SK-N-SH (cell line): ENCODE measurements at regions not wholly inside any gene's neighbourhood (a gene's known extent, or its start where the extent isn't known, plus 50 kb on each side); places are given as distances from the start of the nearest gene placed in this dataset.

Experiments
- CTCF ChIA-PET: fragments of 300-600, 350-600 bp; formaldehyde crosslinking; extraction: SDS; loops from one replicate; lab custom pipeline; 2021; lab: Yijun Ruan, JAX
- POLR2A ChIA-PET: fragments of 350-600 bp; sonication (Branson Sonifier 250); formaldehyde crosslinking; extraction: SDS; loops from one replicate; lab custom pipeline; 2020; ENCODE audit warnings: antibody characterized with exemption, inconsistent platforms; lab: Yijun Ruan, JAX
- DNase-seq: peaks from one replicate; pipeline ENCODE4 v3.0.0; 2012
- H2AFZ ChIP-seq: fragments of 200-600 bp; sonication (generic); 2 replicates; pipeline ENCODE4 v1.8.1; 2016; ENCODE audit warnings: antibody characterized with exemption, mild to moderate bottlenecking, low read depth
- H3F3A ChIP-seq: fragments of 200-600 bp; sonication (generic); replicated peaks from 2 replicates; pipeline ENCODE3; 2016; ENCODE audit warnings: antibody characterized with exemption, mild to moderate bottlenecking; ENCODE audit not compliant: insufficient read depth
- H3K27ac ChIP-seq, 2 experiments: fragments of 200-500 bp in 1 of 2; fragments of 200-600 bp in 1 of 2; sonication (Bioruptor generic) in 1 of 2; sonication (generic), shearing (Covaris generic) in 1 of 2; 2 replicates each; pipeline versions ENCODE4 v1.5.1 to v1.6.1; 2014 to 2016; ENCODE audit warnings: low read depth in 2 of 2, inconsistent platforms in 1 of 2, low read length in 1 of 2, mild to moderate bottlenecking in 1 of 2, mixed read lengths in 1 of 2
- H3K27me3 ChIP-seq: fragments of 200-600 bp; sonication (generic), shearing (Covaris generic); 2 replicates; pipeline ENCODE4 v1.6.1; 2016; ENCODE audit warnings: mixed run types; ENCODE audit not compliant: insufficient read depth
- H3K36me3 ChIP-seq, 2 experiments: fragments of 200-500 bp in 1 of 2; fragments of 200-600 bp in 1 of 2; sonication (Bioruptor generic) in 1 of 2; sonication (generic) in 1 of 2; replicated peaks in 1 of 2; 2 replicates each; pipeline versions ENCODE3 to v1.5.1; 2014 to 2016; ENCODE audit warnings: low read length in 1 of 2, mild to moderate bottlenecking in 1 of 2; ENCODE audit not compliant: insufficient read depth in 2 of 2, control insufficient read depth in 1 of 2
- H3K4me1 ChIP-seq, 2 experiments: fragments of 200-500 bp in 1 of 2; fragments of 200-600 bp in 1 of 2; sonication (Bioruptor generic) in 1 of 2; sonication (generic), shearing (Covaris generic) in 1 of 2; 2 replicates each; pipeline versions ENCODE4 v1.5.1 to v1.6.1; 2014 to 2016; ENCODE audit warnings: low read depth in 1 of 2, low read length in 1 of 2, mixed run types in 1 of 2; ENCODE audit not compliant: insufficient read depth in 2 of 2, control insufficient read depth in 1 of 2
- H3K4me2 ChIP-seq: fragments of 200-600 bp; sonication (generic), shearing (Covaris generic); 2 replicates; pipeline ENCODE4 v1.6.1; 2017; ENCODE audit warnings: mixed run types
- H3K4me3 ChIP-seq, 2 experiments: fragments of 200-500 bp in 1 of 2; fragments of 200-600 bp in 1 of 2; sonication (Bioruptor generic) in 1 of 2; sonication (generic), shearing (Covaris generic) in 1 of 2; 2 replicates each; pipeline versions ENCODE4 v1.5.1 to v1.8.1; 2014 to 2016; ENCODE audit warnings: low read depth in 2 of 2, inconsistent platforms in 1 of 2, low read length in 1 of 2, mild to moderate bottlenecking in 1 of 2, mixed read lengths in 1 of 2, moderate library complexity in 1 of 2
- H3K79me2 ChIP-seq: fragments of 200-600 bp; sonication (generic); 2 replicates; pipeline ENCODE4 v1.8.1; 2017; ENCODE audit warnings: mild to moderate bottlenecking; ENCODE audit not compliant: insufficient read depth
- H3K9ac ChIP-seq: fragments of 200-600 bp; sonication (generic); 2 replicates; pipeline ENCODE4 v1.6.1; 2017; ENCODE audit warnings: mixed run types
- H3K9me2 ChIP-seq: fragments of 200-600 bp; sonication (generic); 2 replicates; pipeline ENCODE4 v1.6.1; 2017; ENCODE audit warnings: mixed run types
- H3K9me3 ChIP-seq: fragments of 200-600 bp; sonication (generic); 2 replicates; pipeline ENCODE4 v1.6.1; 2017; ENCODE audit warnings: mixed run types, mild to moderate bottlenecking, moderate library complexity
- H4K20me1 ChIP-seq: fragments of 200-600 bp; sonication (generic); 2 replicates; pipeline ENCODE4 v1.6.1; 2017; ENCODE audit warnings: mild to moderate bottlenecking, mixed run types; ENCODE audit not compliant: insufficient read depth
- CHD2 ChIP-seq: fragments of 150-350 bp; IDR thresholded peaks from 2 replicates; pipeline ENCODE4 v1.6.1; 2018; ENCODE audit warnings: low read length; ENCODE audit not compliant: partially characterized antibody
- CTCF ChIP-seq: fragments of 200-600 bp; sonication (generic); IDR thresholded peaks from 2 replicates; pipeline ENCODE4 v1.6.1; 2017; ENCODE audit warnings: antibody characterized with exemption, mild to moderate bottlenecking, moderate library complexity
- EZH2phosphoT487 ChIP-seq: fragments of 200-600 bp; sonication (generic); IDR thresholded peaks from 2 replicates; pipeline ENCODE4 v1.6.1; 2017; ENCODE audit warnings: low read depth, mixed run types, mild to moderate bottlenecking, antibody characterized with exemption, moderate library complexity, borderline replicate concordance
- FOXM1 ChIP-seq: IDR thresholded peaks from 2 replicates; pipeline ENCODE4 v1.4.0; 2012; ENCODE audit warnings: low read depth, mild to moderate bottlenecking
- GABPA ChIP-seq: IDR thresholded peaks from 2 replicates; pipeline ENCODE4 v1.4.0; 2012; ENCODE audit warnings: low read depth, mild to moderate bottlenecking
- GATA2 ChIP-seq: sonication (generic); formaldehyde crosslinking; IDR thresholded peaks from 2 replicates; pipeline ENCODE4 v1.5.0; 2020; ENCODE audit warnings: mild to moderate bottlenecking, missing genetic modification reagents
- JUND ChIP-seq: IDR thresholded peaks from 2 replicates; pipeline ENCODE4 v1.4.0; 2012
- NRF1 ChIP-seq: IDR thresholded peaks from 2 replicates; pipeline ENCODE4 v1.6.1; 2012; ENCODE audit warnings: low read depth, mild to moderate bottlenecking, low read length
- RAD21 ChIP-seq: IDR thresholded peaks from 2 replicates; pipeline ENCODE4 v1.6.1; 2012; ENCODE audit warnings: mild to moderate bottlenecking, low read length
- RCOR1 ChIP-seq: fragments of 150-350 bp; IDR thresholded peaks from 2 replicates; pipeline ENCODE4 v1.6.1; 2017; ENCODE audit warnings: antibody characterized with exemption, low read length
- RFX5 ChIP-seq: IDR thresholded peaks from 2 replicates; pipeline ENCODE4 v1.6.1; 2012; ENCODE audit warnings: mild to moderate bottlenecking, improper control_type of control experiment, low read length
- TCF12 ChIP-seq: IDR thresholded peaks from 2 replicates; pipeline ENCODE4 v1.4.0; 2012
- TEAD4 ChIP-seq: IDR thresholded peaks from 2 replicates; pipeline ENCODE4 v1.4.0; 2012; ENCODE audit warnings: mild to moderate bottlenecking, borderline replicate concordance; ENCODE audit not compliant: insufficient read depth
- USF1 ChIP-seq: IDR thresholded peaks from 2 replicates; pipeline ENCODE4 v1.4.0; 2012; ENCODE audit warnings: low read depth, borderline replicate concordance
- YY1 ChIP-seq: IDR thresholded peaks from 2 replicates; pipeline ENCODE4 v1.4.0; 2012; ENCODE audit warnings: low read depth, mild to moderate bottlenecking
- WGBS: methylation state at CpG from one replicate; pipeline ENCODE4 v1.1.6; 2017; ENCODE audit warnings: low lambda C conversion rate; 5-methylcytosine and 5-hydroxymethylcytosine counted together

DNA sequence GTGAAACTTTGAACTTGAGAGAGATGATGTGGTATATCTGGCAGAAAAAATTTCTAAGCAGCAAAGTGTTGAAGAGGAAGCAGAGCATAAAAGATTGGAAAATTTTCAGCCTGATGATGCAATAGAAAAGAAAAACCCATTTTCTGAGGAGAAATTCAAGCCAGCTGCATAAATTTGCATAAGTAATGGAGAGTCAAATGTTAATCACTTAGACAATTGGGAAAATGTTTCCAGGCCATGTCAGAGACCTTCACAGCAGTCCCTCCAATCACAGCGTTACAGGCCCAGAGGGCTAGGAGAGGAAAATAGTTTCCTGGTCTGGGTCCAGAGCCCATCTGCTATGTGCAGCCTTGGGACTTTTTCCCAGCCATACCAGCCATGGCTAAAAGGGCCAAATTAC is 469.0 kb upstream of the FOXG1 start:
- no peak overlapping the region for H3K4me3 ChIP-seq
- ChIA-PET POLR2A (no interaction called here), CTCF (interaction anchor here (1.2 to 2.5 kb wide), 2 partner anchors 11 to 312 kb away, joined by 3 to 6 read pairs; no protein-coding TSS in a partner anchor)
- H3F3A ChIP-seq: no peaks in the 10 kb centered on the region
- no peak for DNase-seq
- H3K9ac ChIP-seq: no peak overlapping the region
- no peaks in the 10 kb centered on the region for H3K4me1 ChIP-seq
- 0% methylated on average over 1 of the region's 1 CpG for WGBS
- no peak overlapping the region for H2AFZ ChIP-seq
- H3K27ac ChIP-seq: no peak overlapping the region
- peaks cover 11% of the 10 kb centered on the region; the same call in 1 of the 2 replicates for H3K27me3 ChIP-seq
- H3K36me3 ChIP-seq: no peaks in the 10 kb centered on the region
- H4K20me1 ChIP-seq: no peaks in the 10 kb centered on the region
- no peaks in the 10 kb centered on the region for H3K9me2 ChIP-seq
- H3K9me3 ChIP-seq: no peaks in the 10 kb centered on the region
- no peak overlapping the region for H3K4me2 ChIP-seq
- H3K79me2 ChIP-seq: no peaks in the 10 kb centered on the region
- TF ChIP-seq GABPA: no peak
- no peak for TF ChIP-seq RCOR1
- TF ChIP-seq CHD2: no peak
- no peak for TF ChIP-seq EZH2phosphoT487
- TF ChIP-seq RAD21: no peak
- TF ChIP-seq USF1: no peak
- TF ChIP-seq, all 33 proteins: peak for 0

GRCh38 chr14:28298156-28298555 is 468.4 kb upstream of the FOXG1 start:
- ChIA-PET CTCF (interaction anchor here (1.2 kb wide), 1 partner anchor 10 kb away, joined by 3 read pairs; no protein-coding TSS in a partner anchor), POLR2A (no interaction called here)
- Histone ChIP-seq H3K9ac (no peak overlapping the region), H2AFZ (no peak overlapping the region), H4K20me1 (no peaks in the 10 kb centered on the region), H3K27ac (no peak overlapping the region), H3K79me2 (no peaks in the 10 kb centered on the region), H3F3A (no peaks in the 10 kb centered on the region), H3K9me2 (no peaks in the 10 kb centered on the region), H3K36me3 (no peaks in the 10 kb centered on the region), H3K4me2 (no peak overlapping the region), H3K27me3 (peaks cover 7% of the 10 kb centered on the region; the same call in 1 of the 2 replicates), H3K9me3 (no peaks in the 10 kb centered on the region), H3K4me3 (no peak overlapping the region), H3K4me1 (no peaks in the 10 kb centered on the region)
- WGBS: 0% methylated on average over 3 of the region's 3 CpGs
- no peak for DNase-seq
- TF ChIP-seq CTCF (no peak), NRF1 (no peak), RCOR1 (no peak), GATA2 (no peak), USF1 (no peak), YY1 (no peak), JUND (no peak), TEAD4 (no peak), RFX5 (no peak), RAD21 (no peak), TCF12 (no peak), FOXM1 (no peak)
